ENCODE measurements at regions not wholly inside any gene's neighbourhood (a gene's known extent, or its start where the extent isn't known, plus 50 kb on each side); places are given as distances from the start of the nearest gene placed in this dataset.

- TF ChIP-seq RFX5 (IDR thresholded peaks at IDR 0.05; ENCODE audit: borderline replicate concordance, low read depth, low read length) (no peak), USF2 (IDR thresholded peaks at IDR 0.05; ENCODE audit: low read length) (no peak), CTCF (IDR thresholded peaks at IDR 0.05; ENCODE audit: control extremely low read depth in 1 of 3, insufficient read depth in 1 of 3, low read depth in 1 of 3, low read length in 3 of 3) (no peak), POLR2A (IDR thresholded peaks at IDR 0.05; ENCODE audit: control extremely low read depth in 1 of 2, low read depth in 2 of 2, low read length in 2 of 2) (no peak), SP4 (IDR thresholded peaks at IDR 0.05; ENCODE audit: low read length) (no peak), BRCA1 (IDR thresholded peaks at IDR 0.05; ENCODE audit: low read depth, low read length) (no peak), CHD1 (IDR thresholded peaks at IDR 0.05; ENCODE audit: low read depth, low read length) (no peak), JUND (IDR thresholded peaks at IDR 0.05; ENCODE audit: low read length) (no peak), TAF1 (IDR thresholded peaks at IDR 0.05; ENCODE audit: low read depth, low read length) (no peak), EGR1 (IDR thresholded peaks at IDR 0.05; ENCODE audit: borderline replicate concordance, low read depth, low read length) (no peak), POU5F1 (IDR thresholded peaks at IDR 0.05; ENCODE audit: low read depth, low read length) (no peak), SRF (IDR thresholded peaks at IDR 0.05; ENCODE audit: low read depth, low read length) (no peak), ZNF274 (IDR thresholded peaks at IDR 0.05; ENCODE audit: borderline replicate concordance, extremely low read depth, low read length) (no peak), SIN3A (conservative IDR thresholded peaks at IDR 0.05 in 1 of 2, IDR thresholded peaks at IDR 0.05 in 1 of 2; ENCODE audit: low read depth in 1 of 2, low read length in 2 of 2) (no peak)
Measured at GRCh38 chr10:36463390-36463789, 662.0 kb upstream of the ANKRD30A start.
